ENCODE measurements at regions not wholly inside any gene's neighbourhood (a gene's known extent, or its start where the extent isn't known, plus 50 kb on each side); places are given as distances from the start of the nearest gene placed in this dataset.

- no peaks in the 10 kb centered on the region for H3K27me3 ChIP-seq (ENCODE audit: insufficient read depth)
- H3K4me2 ChIP-seq: no peak overlapping the region
- H3K27ac ChIP-seq (ENCODE audit: low read depth in 2 of 2, low read length in 1 of 2): no peak overlapping the region
- H3K9me2 ChIP-seq: no peaks in the 10 kb centered on the region
- WGBS (ENCODE audit: low lambda C conversion rate): 47% methylated on average over 5 of the region's 6 CpGs
- TF ChIP-seq ZBTB33 (IDR thresholded peaks at IDR 0.05; ENCODE audit: borderline replicate concordance, low read depth) (no peak), EP300 (IDR thresholded peaks at IDR 0.05; ENCODE audit: borderline replicate concordance in 1 of 2, low read depth in 1 of 2, low read length in 1 of 2) (no peak), MXI1 (IDR thresholded peaks at IDR 0.05; ENCODE audit: low read depth, low read length) (no peak), FOXJ3 (CRISPR knock-in tag; IDR thresholded peaks at IDR 0.05) (no peak)
- H3K9ac ChIP-seq: no peak overlapping the region
- H3K79me2 ChIP-seq (ENCODE audit: insufficient read depth): no peaks in the 10 kb centered on the region
- ChIA-PET POLR2A (no interaction called here), CTCF (interaction anchor here (1.0 to 1.6 kb wide), 2 partner anchors 10 to 44 kb away, joined by 3 to 6 read pairs; no protein-coding TSS in a partner anchor)
- H3K36me3 ChIP-seq (replicated peaks in 1 of 2; ENCODE audit: control insufficient read depth in 1 of 2, insufficient read depth in 2 of 2, low read length in 1 of 2): no peaks in the 10 kb centered on the region
- no peaks in the 10 kb centered on the region for H3K4me1 ChIP-seq (ENCODE audit: control insufficient read depth in 1 of 2, insufficient read depth in 2 of 2, low read depth in 1 of 2, low read length in 1 of 2)
- no peaks in the 10 kb centered on the region for H3K9me3 ChIP-seq
- H4K20me1 ChIP-seq (ENCODE audit: insufficient read depth): no peaks in the 10 kb centered on the region
- H3F3A ChIP-seq (replicated peaks; ENCODE audit: insufficient read depth): no peaks in the 10 kb centered on the region
- H3K4me3 ChIP-seq (ENCODE audit: low read depth in 2 of 2, low read length in 1 of 2): no peak overlapping the region
- DNase-seq: no peak
- no peak overlapping the region for H2AFZ ChIP-seq (ENCODE audit: low read depth)
Measured at GRCh38 chr14:49250517-49250916, 335.7 kb downstream of the RPS29 start.

- Histone ChIP-seq H3K27me3 (ENCODE audit: insufficient read depth) (no peaks in the 10 kb centered on the region), H3K9ac (no peak overlapping the region), H3F3A (replicated peaks; ENCODE audit: insufficient read depth) (no peaks in the 10 kb centered on the region), H2AFZ (ENCODE audit: low read depth) (no peak overlapping the region), H3K27ac (ENCODE audit: low read depth in 2 of 2, low read length in 1 of 2) (no peak overlapping the region), H3K9me2 (no peaks in the 10 kb centered on the region), H3K4me3 (ENCODE audit: low read depth in 2 of 2, low read length in 1 of 2) (no peak overlapping the region), H4K20me1 (ENCODE audit: insufficient read depth) (no peaks in the 10 kb centered on the region), H3K79me2 (ENCODE audit: insufficient read depth) (no peaks in the 10 kb centered on the region), H3K4me2 (no peak overlapping the region), H3K4me1 (ENCODE audit: control insufficient read depth in 1 of 2, insufficient read depth in 2 of 2, low read depth in 1 of 2, low read length in 1 of 2) (no peaks in the 10 kb centered on the region), H3K9me3 (no peaks in the 10 kb centered on the region), H3K36me3 (replicated peaks in 1 of 2; ENCODE audit: control insufficient read depth in 1 of 2, insufficient read depth in 2 of 2, low read length in 1 of 2) (no peaks in the 10 kb centered on the region)
- ChIA-PET POLR2A (no interaction called here), CTCF (interaction anchor here (1.0 to 1.6 kb wide), 2 partner anchors 10 to 43 kb away, joined by 3 to 6 read pairs; no protein-coding TSS in a partner anchor)
- WGBS (ENCODE audit: low lambda C conversion rate): 28% methylated on average over 4 of the region's 4 CpGs
- DNase-seq: no peak
- TF ChIP-seq MAX (IDR thresholded peaks at IDR 0.05; ENCODE audit: low read depth) (no peak), FOSL2 (IDR thresholded peaks at IDR 0.05; ENCODE audit: borderline replicate concordance, low read depth) (no peak), RCOR1 (IDR thresholded peaks at IDR 0.05; ENCODE audit: low read length) (no peak), GABPA (IDR thresholded peaks at IDR 0.05; ENCODE audit: low read depth) (no peak), FOXJ3 (CRISPR knock-in tag; IDR thresholded peaks at IDR 0.05) (no peak), FOXM1 (IDR thresholded peaks at IDR 0.05; ENCODE audit: low read depth) (no peak), TCF12 (IDR thresholded peaks at IDR 0.05) (no peak), SMC3 (IDR thresholded peaks at IDR 0.05; ENCODE audit: low read depth, low read length) (no peak), RFX5 (IDR thresholded peaks at IDR 0.05; ENCODE audit: low read length) (no peak), USF1 (IDR thresholded peaks at IDR 0.05; ENCODE audit: borderline replicate concordance, low read depth) (no peak), USF2 (IDR thresholded peaks at IDR 0.05; ENCODE audit: borderline replicate concordance, low read depth, low read length) (no peak)
Measured at GRCh38 chr14:49250109-49250508, 336.1 kb downstream of the RPS29 start.

All from SK-N-SH (cell line).